K562 (cell line): ENCODE measurements at regions not wholly inside any gene's neighbourhood (a gene's known extent, or its start where the extent isn't known, plus 50 kb on each side); places are given as distances from the start of the nearest gene placed in this dataset.

ENCODE experiments used
- ATAC-seq: fragments of 200-7000 bp; cut with Tn5 transposase; 3 replicates; pipeline ENCODE4 v1.9.1; 2020; ENCODE audit warnings: moderate library complexity
- BruUV-seq: library from RNA; stranded (reverse); fragments of 400-500 nt; replicated peaks from 2 replicates; lab custom pipeline; 2021; lab: Mats Ljungman, UMichigan
- CTCF ChIA-PET: fragments of 300-600 bp; formaldehyde crosslinking; extraction: SDS; loops from one replicate; lab custom pipeline; 2021; ENCODE audit warnings: low intra/inter-chr PET ratio; lab: Yijun Ruan, JAX
- POLR2A ChIA-PET: fragments of 300-600, 350-650 bp; sonication (Branson Sonifier 250); formaldehyde crosslinking; extraction: SDS; loops from one replicate; lab custom pipeline; 2021; ENCODE audit warnings: antibody characterized with exemption, inconsistent platforms; lab: Yijun Ruan, JAX
- DNase-seq, 4 experiments: peaks; one replicate each; pipeline versions ENCODE4 v3.0.0 to v3.0.0-alpha.2; 2011 to 2018; ENCODE audit warnings: low spot score in 3 of 4, mixed read lengths in 3 of 4; ENCODE audit errors: extremely low read depth in 1 of 4
- FAIRE-seq: peaks from 2 replicates; lab custom pipeline; 2011; peaks lifted over from hg19 to GRCh38; lab: Jason Lieb, UNC
- H2AFZ ChIP-seq: 2 replicates; pipeline ENCODE4 v1.6.0; 2011; ENCODE audit warnings: low read depth, low read length, control low read depth, inconsistent platforms
- H3K27ac ChIP-seq: fragments of 200-600 bp; 3 replicates; pipeline ENCODE4 v1.8.0; 2011; ENCODE audit warnings: low read depth, mild to moderate bottlenecking, control low read depth, inconsistent platforms, low read length, moderate library complexity, mixed read lengths; ENCODE audit errors: extremely low read depth
- H3K27me3 ChIP-seq, 2 experiments: fragments of 300-600 bp in 1 of 2; 2 replicates in 1 of 2; 3 replicates in 1 of 2; pipeline versions ENCODE4 v1.6.0 to v1.8.0; 2011; ENCODE audit warnings: inconsistent platforms in 2 of 2, low read length in 2 of 2, mild to moderate bottlenecking in 1 of 2, mixed read lengths in 1 of 2, moderate library complexity in 1 of 2; ENCODE audit not compliant: control insufficient read depth in 2 of 2, insufficient read depth in 2 of 2
- H3K36me3 ChIP-seq: fragments of 300-600 bp; 3 replicates; pipeline ENCODE4 v1.8.0; 2011; ENCODE audit warnings: mild to moderate bottlenecking, low read length, inconsistent platforms; ENCODE audit not compliant: control insufficient read depth, insufficient read depth
- H3K4me1 ChIP-seq, 2 experiments: fragments of 200-600 bp in 1 of 2; replicated peaks in 1 of 2; 2 replicates in 1 of 2; 3 replicates in 1 of 2; pipeline versions ENCODE4 v1.5.1 to v1.8.0; 2011; ENCODE audit warnings: inconsistent platforms in 2 of 2, low read length in 2 of 2, mild to moderate bottlenecking in 1 of 2, mixed read lengths in 1 of 2, moderate library complexity in 1 of 2; ENCODE audit not compliant: control insufficient read depth in 2 of 2, insufficient read depth in 2 of 2
- H3K4me2 ChIP-seq: 2 replicates; pipeline ENCODE4 v1.6.1; 2011; ENCODE audit warnings: low read length, control low read depth, inconsistent platforms, mixed read lengths; ENCODE audit not compliant: insufficient read depth
- H3K4me3 ChIP-seq: fragments of 200-600 bp; sonication (generic), shearing (Covaris generic); 2 replicates; pipeline ENCODE4 v1.5.1; 2016; ENCODE audit warnings: control low read depth, inconsistent platforms
- H3K79me2 ChIP-seq: fragments of 200-600 bp; 3 replicates; pipeline ENCODE4 v1.8.0; 2011; ENCODE audit warnings: low read length, inconsistent platforms; ENCODE audit not compliant: control insufficient read depth, insufficient read depth
- H3K9ac ChIP-seq, 2 experiments: 2 replicates each; pipeline versions ENCODE4 v1.6.0 to v1.6.1; 2011; ENCODE audit warnings: low read depth in 2 of 2, low read length in 2 of 2, control low read depth in 1 of 2, inconsistent platforms in 1 of 2, mild to moderate bottlenecking in 1 of 2, mixed read lengths in 1 of 2; ENCODE audit not compliant: insufficient read depth in 1 of 2
- H3K9me1 ChIP-seq: one replicate; pipeline ENCODE4 v1.6.0; 2011; ENCODE audit warnings: inconsistent platforms, mild to moderate bottlenecking, low read length, moderate library complexity; ENCODE audit not compliant: control insufficient read depth, insufficient read depth
- H3K9me3 ChIP-seq: replicated peaks from 2 replicates; pipeline ENCODE4 v1.5.1; 2011; ENCODE audit warnings: low read depth, low read length, inconsistent platforms; ENCODE audit not compliant: control insufficient read depth, insufficient read depth
- H4K20me1 ChIP-seq: replicated peaks from 2 replicates; pipeline ENCODE4 v1.6.1; 2011; ENCODE audit warnings: low read length, inconsistent platforms, mixed read lengths; ENCODE audit not compliant: control insufficient read depth, insufficient read depth
- ARHGAP35 ChIP-seq: fragments of 450-650 bp; IDR thresholded peaks from 2 replicates; pipeline ENCODE4 v1.6.1; 2018; ENCODE audit not compliant: partially characterized antibody
- CBX2 ChIP-seq: fragments of 200-600 bp; sonication (generic); IDR thresholded peaks from one replicate; pipeline ENCODE4 v1.6.1; 2012; ENCODE audit warnings: mild to moderate bottlenecking, low read length, inconsistent platforms; ENCODE audit not compliant: insufficient read depth, poor library complexity, severe bottlenecking
- CBX3 ChIP-seq, 2 experiments: IDR thresholded peaks; 1 replicate in 1 of 2; 2 replicates in 1 of 2; pipeline ENCODE4 v1.6.1; 2012; ENCODE audit warnings: inconsistent platforms in 2 of 2, low read length in 2 of 2, borderline replicate concordance in 1 of 2, control low read depth in 1 of 2
- GATAD2B ChIP-seq: fragments of 450-650 bp; IDR thresholded peaks from 2 replicates; pipeline ENCODE4 v1.6.1; 2017; ENCODE audit warnings: mild to moderate bottlenecking, borderline replicate concordance
- HMBOX1 ChIP-seq: sonication (generic); IDR thresholded peaks from 2 replicates; pipeline ENCODE4 v1.6.1; 2016
- MITF ChIP-seq: IDR thresholded peaks from 2 replicates; pipeline ENCODE4 v1.6.1; 2014; ENCODE audit warnings: antibody characterized with exemption
- RBBP5 ChIP-seq: fragments of 200-600 bp; sonication (generic); IDR thresholded peaks from 2 replicates; pipeline ENCODE4 v1.6.1; 2012; ENCODE audit warnings: borderline replicate concordance, mild to moderate bottlenecking, low read length, control low read depth, inconsistent platforms; ENCODE audit not compliant: insufficient read depth, poor library complexity, severe bottlenecking
- SP2 ChIP-seq: IDR thresholded peaks from 2 replicates; pipeline ENCODE4 v1.6.1; 2011; ENCODE audit warnings: mild to moderate bottlenecking, low read depth, low read length, moderate library complexity; ENCODE audit not compliant: poor library complexity, severe bottlenecking; ENCODE audit errors: extremely low read depth
- ZNF133 ChIP-seq: fragments of 250-450 bp; sonication (Bioruptor Pico); IDR thresholded peaks from 2 replicates; pipeline ENCODE4 v1.4.0; 2020; ENCODE audit warnings: mild to moderate bottlenecking
- ZNF764 ChIP-seq: fragments of 250-450 bp; sonication (Bioruptor Pico); IDR thresholded peaks from 2 replicates; pipeline ENCODE4 v1.4.0; 2020; ENCODE audit warnings: low read depth, mild to moderate bottlenecking, moderate library complexity
- WGBS: fragments of 100-300 bp; shearing (Covaris generic); methylation state at CpG from one replicate; pipeline ENCODE4 v1.1.6; 2016; ENCODE audit warnings: low coverage, mixed read lengths; ENCODE audit not compliant: insufficient coverage; ENCODE audit errors: missing lambda C conversion rate; 5-methylcytosine and 5-hydroxymethylcytosine counted together
- in situ Hi-C: fragments of 300-500 bp; cut with MboI; formaldehyde crosslinking; loops from 4 replicates; pipeline ENCODE4 v1.15.0; 2018; ENCODE audit warnings: inconsistent platforms, mixed read lengths
- intact Hi-C: fragments of 100-400 bp; cut with micrococcal nuclease; formaldehyde crosslinking; loops from 2 replicates; pipeline ENCODE4 v1.14.2; 2022
- TF ChIP-seq, protein P1 (sequence below), 2 experiments: IDR thresholded peaks in 1 of 2; conservative IDR thresholded peaks in 1 of 2; 2 replicates each; pipeline ENCODE4 v1.6.1; 2016; ENCODE audit warnings: low read depth in 2 of 2, mild to moderate bottlenecking in 1 of 2, missing compliant biosample characterization in 1 of 2, missing genetic modification characterization in 1 of 2, moderate library complexity in 1 of 2
- TF ChIP-seq, protein P2 (sequence below), 2 experiments: fragments of 450-650 bp in 1 of 2; IDR thresholded peaks; 2 replicates each; pipeline ENCODE4 v1.6.1; 2011 to 2017; ENCODE audit warnings: low read depth in 2 of 2, antibody characterized with exemption in 1 of 2, borderline replicate concordance in 1 of 2, low read length in 1 of 2, mild to moderate bottlenecking in 1 of 2, mixed read lengths in 1 of 2; ENCODE audit not compliant: control insufficient read depth in 1 of 2

DNA sequence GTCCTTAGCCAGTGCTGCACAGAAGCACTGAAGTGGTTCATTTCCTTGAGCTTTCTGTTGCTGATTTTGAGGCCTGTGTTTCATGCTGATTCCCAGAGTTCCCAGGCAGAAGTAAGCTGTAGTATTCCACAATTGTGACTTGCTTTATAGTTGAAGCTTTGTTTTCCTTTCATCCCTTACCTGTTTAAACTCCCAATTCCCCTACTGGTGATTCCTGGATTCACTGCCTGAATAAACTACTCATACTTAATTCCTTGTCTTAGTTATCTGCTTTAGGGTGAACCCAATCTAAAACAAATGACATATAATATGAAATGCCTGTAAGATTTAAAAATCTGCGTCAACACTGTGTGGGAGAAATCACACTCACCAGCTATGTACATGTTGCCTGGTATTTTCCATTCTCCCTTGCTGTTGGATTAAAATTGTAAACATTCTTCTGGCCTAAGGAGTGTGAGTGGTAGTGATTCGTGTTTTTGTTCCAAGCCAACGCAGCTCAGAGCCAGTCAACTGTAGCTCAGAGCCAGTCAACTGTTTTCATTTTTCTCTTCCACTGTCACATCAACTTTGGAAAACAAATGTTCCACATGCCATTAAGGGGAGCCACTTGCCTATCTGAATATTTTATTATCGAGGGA, 879.4 kb downstream of the MRPL39 start:
- no peak overlapping the region for H3K27ac ChIP-seq
- H3K79me2 ChIP-seq = no peaks in the 10 kb centered on the region
- no peak overlapping the region for H3K4me3 ChIP-seq
- no TSS peak for BruUV-seq
- no peaks in the 10 kb centered on the region for H4K20me1 ChIP-seq
- DNase-seq = no peak
- H3K4me1 ChIP-seq = no peaks in the 10 kb centered on the region
- H3K9ac ChIP-seq = no peak overlapping the region
- no peaks in the 10 kb centered on the region for H3K9me3 ChIP-seq
- CTCF ChIA-PET = no interaction called here
- no peak for FAIRE-seq
- H3K27me3 ChIP-seq = no peaks in the 10 kb centered on the region
- intact Hi-C loops (no loop called here), in situ Hi-C loops (no loop called here)
- no peaks in the 10 kb centered on the region for H3K9me1 ChIP-seq
- no peak for ATAC-seq
- no peak overlapping the region for H2AFZ ChIP-seq
- no peak overlapping the region for H3K4me2 ChIP-seq
- no peaks in the 10 kb centered on the region for H3K36me3 ChIP-seq
- 0% methylated on average over 4 of the region's 4 CpGs for WGBS
- POLR2A ChIA-PET = interaction anchor here (0.6 kb wide), 1 partner anchor 1805 kb away, joined by 3 read pairs; no protein-coding TSS in a partner anchor
- TF ChIP-seq HMBOX1 = no peak
- no peak for TF ChIP-seq RBBP5
- no peak for TF ChIP-seq ZNF764
- no peak for TF ChIP-seq GATAD2B
- TF ChIP-seq, protein P1, sequence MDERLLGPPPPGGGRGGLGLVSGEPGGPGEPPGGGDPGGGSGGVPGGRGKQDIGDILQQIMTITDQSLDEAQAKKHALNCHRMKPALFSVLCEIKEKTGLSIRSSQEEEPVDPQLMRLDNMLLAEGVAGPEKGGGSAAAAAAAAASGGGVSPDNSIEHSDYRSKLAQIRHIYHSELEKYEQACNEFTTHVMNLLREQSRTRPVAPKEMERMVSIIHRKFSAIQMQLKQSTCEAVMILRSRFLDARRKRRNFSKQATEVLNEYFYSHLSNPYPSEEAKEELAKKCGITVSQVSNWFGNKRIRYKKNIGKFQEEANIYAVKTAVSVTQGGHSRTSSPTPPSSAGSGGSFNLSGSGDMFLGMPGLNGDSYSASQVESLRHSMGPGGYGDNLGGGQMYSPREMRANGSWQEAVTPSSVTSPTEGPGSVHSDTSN (CRISPR knock-in tag; IDR thresholded peaks at IDR 0.05; ENCODE audit: low read depth) = no peak
- TF ChIP-seq, protein P1 (tag; conservative IDR thresholded peaks at IDR 0.05; ENCODE audit: low read depth) = no peak
- TF ChIP-seq MITF = no peak
- TF ChIP-seq, protein P2, sequence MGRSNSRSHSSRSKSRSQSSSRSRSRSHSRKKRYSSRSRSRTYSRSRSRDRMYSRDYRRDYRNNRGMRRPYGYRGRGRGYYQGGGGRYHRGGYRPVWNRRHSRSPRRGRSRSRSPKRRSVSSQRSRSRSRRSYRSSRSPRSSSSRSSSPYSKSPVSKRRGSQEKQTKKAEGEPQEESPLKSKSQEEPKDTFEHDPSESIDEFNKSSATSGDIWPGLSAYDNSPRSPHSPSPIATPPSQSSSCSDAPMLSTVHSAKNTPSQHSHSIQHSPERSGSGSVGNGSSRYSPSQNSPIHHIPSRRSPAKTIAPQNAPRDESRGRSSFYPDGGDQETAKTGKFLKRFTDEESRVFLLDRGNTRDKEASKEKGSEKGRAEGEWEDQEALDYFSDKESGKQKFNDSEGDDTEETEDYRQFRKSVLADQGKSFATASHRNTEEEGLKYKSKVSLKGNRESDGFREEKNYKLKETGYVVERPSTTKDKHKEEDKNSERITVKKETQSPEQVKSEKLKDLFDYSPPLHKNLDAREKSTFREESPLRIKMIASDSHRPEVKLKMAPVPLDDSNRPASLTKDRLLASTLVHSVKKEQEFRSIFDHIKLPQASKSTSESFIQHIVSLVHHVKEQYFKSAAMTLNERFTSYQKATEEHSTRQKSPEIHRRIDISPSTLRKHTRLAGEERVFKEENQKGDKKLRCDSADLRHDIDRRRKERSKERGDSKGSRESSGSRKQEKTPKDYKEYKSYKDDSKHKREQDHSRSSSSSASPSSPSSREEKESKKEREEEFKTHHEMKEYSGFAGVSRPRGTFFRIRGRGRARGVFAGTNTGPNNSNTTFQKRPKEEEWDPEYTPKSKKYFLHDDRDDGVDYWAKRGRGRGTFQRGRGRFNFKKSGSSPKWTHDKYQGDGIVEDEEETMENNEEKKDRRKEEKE (IDR thresholded peaks at IDR 0.05; ENCODE audit: borderline replicate concordance in 1 of 2, control insufficient read depth in 1 of 2, low read depth in 2 of 2, low read length in 1 of 2) = no peak
- TF ChIP-seq ARHGAP35 = no peak
- TF ChIP-seq CBX2 = no peak
- no peak for TF ChIP-seq ZNF133 (CRISPR knock-in tag)
- TF ChIP-seq CBX3 (IDR thresholded peaks at IDR 0.05; ENCODE audit: borderline replicate concordance in 1 of 2, low read length in 2 of 2) = no peak
- TF ChIP-seq SP2 = no peak
